Astrocyte of the cerebellum (primary cell): ENCODE measurements at regions not wholly inside any gene's neighbourhood (a gene's known extent, or its start where the extent isn't known, plus 50 kb on each side); places are given as distances from the start of the nearest gene placed in this dataset.
"Not testable (repeated sequence)": the region's sequence is repeated elsewhere in the genome, so short reads cannot be mapped to it uniquely, and the experiment has no call there.

Source experiments
- DNase-seq: peaks from one replicate; pipeline ENCODE4 v3.0.0-alpha.2; 2011; ENCODE audit warnings: low read depth
- H3K4me3 ChIP-seq: 2 replicates; pipeline ENCODE4 v1.5.1; 2011; ENCODE audit warnings: mild to moderate bottlenecking, low read depth, low read length, moderate library complexity
- in situ Hi-C: cut with HindIII; loops from 2 replicates; pipeline ENCODE4 v1.10.0; 2017; ENCODE audit warnings: low sequenced_read_pairs
- TF ChIP-seq, protein P1 (sequence below): IDR thresholded peaks from 2 replicates; pipeline ENCODE4 v1.5.1; 2012; ENCODE audit warnings: low read length, low read depth, moderate library complexity, mild to moderate bottlenecking; ENCODE audit errors: missing control alignments

- in situ Hi-C loops: no loop called here
- TF ChIP-seq, protein P1, sequence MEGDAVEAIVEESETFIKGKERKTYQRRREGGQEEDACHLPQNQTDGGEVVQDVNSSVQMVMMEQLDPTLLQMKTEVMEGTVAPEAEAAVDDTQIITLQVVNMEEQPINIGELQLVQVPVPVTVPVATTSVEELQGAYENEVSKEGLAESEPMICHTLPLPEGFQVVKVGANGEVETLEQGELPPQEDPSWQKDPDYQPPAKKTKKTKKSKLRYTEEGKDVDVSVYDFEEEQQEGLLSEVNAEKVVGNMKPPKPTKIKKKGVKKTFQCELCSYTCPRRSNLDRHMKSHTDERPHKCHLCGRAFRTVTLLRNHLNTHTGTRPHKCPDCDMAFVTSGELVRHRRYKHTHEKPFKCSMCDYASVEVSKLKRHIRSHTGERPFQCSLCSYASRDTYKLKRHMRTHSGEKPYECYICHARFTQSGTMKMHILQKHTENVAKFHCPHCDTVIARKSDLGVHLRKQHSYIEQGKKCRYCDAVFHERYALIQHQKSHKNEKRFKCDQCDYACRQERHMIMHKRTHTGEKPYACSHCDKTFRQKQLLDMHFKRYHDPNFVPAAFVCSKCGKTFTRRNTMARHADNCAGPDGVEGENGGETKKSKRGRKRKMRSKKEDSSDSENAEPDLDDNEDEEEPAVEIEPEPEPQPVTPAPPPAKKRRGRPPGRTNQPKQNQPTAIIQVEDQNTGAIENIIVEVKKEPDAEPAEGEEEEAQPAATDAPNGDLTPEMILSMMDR: no peak
- no peak overlapping the region for H3K4me3 ChIP-seq
- no peak for DNase-seq
Measured at GRCh38 chrX:26915064-26915463, 548.1 kb downstream of the PPP4R3C start.

DNA sequence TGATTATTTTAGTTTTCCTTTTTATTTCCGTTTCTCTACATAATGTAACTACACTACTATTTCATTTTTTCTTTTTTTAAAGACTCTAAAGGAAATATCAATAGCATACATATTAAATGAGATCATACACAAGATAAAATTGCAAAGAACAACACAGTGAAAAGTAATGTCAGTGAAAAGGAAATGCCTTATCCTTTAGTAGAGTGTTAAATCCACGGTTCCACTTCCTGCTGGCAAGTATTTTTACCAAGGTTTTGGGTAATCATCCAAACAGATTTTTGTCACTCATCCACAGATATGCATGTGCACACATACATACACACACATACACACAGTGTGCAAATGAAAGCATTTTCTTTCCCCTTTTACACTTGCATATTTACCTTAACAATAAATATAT, 548.9 kb downstream of the PPP4R3C start:
- in situ Hi-C loops: no loop called here
- DNase-seq: no peak
- no peak overlapping the region for H3K4me3 ChIP-seq
- TF ChIP-seq, protein P1: no peak

DNA sequence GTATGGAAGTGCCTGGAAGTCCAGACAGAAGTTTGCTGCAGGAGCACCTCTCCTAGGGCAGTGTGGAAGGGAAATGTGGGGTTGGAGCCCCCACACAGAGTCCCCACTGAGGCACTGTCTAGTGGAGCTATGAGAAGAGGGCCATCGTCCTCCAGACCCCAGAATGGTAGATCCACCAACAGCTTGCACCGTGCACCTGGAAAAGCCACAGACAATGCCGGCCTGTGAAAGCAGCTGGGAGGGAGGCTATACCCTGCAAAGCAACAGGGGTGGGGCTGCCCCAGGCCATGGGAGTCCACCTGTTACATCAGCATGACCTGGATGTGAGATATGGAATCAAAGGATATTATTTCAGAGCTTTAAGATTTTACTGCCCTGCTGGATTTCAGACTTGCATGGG, 551.4 kb downstream of the PPP4R3C start:
- in situ Hi-C loops, DNase-seq: not testable (repeated sequence)

DNA sequence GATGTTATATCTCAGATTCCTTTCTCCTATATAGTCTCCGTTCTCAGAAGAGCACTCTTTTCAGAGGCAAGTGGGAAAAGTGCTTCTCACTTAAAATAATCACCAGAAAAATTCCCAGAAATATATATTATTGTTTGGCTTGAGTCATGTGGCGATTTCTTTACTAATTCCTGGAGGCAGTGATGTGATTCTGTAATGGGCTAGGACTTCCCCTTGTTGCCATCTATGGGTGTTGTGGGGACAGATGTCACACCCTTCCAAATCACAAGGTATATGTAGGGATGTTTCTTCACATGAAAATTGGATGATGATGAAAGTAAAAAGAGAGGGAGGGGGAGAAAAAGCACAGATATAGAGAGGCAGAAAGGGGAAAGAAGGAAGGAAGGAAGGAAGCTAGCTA, 553.4 kb downstream of the PPP4R3C start:
- TF ChIP-seq, protein P1: no peak
- no peak overlapping the region for H3K4me3 ChIP-seq
- DNase-seq: no peak
- in situ Hi-C loops: no loop called here

More for the DNA sequence above, 551.4 kb downstream of the PPP4R3C start:
- H3K4me3 ChIP-seq: not testable (repeated sequence)

- in situ Hi-C loops: no loop called here
- no peak for DNase-seq
- TF ChIP-seq, protein P1: no peak
- no peak overlapping the region for H3K4me3 ChIP-seq
Measured at GRCh38 chrX:26908218-26908617, 554.9 kb downstream of the PPP4R3C start.

DNA sequence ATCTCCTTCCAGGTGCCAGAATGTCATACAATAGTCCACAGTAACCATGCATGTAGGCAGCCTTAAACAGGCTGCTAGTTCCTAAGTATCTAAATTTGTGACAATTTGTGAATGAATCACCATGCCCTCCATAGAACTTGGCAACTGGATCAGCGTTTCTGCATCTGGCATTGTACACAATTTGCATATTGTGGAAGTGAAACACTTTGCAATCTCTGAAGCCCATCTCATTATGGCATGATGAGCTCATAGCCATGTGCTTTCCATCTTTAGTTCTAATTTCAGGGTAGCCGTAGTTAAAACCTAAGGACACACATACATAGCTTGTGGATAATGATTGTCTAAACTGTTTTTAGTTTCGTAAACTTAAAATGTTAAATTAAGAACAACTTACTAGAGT, 573.6 kb downstream of the PPP4R3C start:
- in situ Hi-C loops: no loop called here
- DNase-seq: no peak

GRCh38 chrX:26873736-26874135, 589.4 kb downstream of the PPP4R3C start:
- DNase-seq: no peak
- TF ChIP-seq, protein P1: no peak
- in situ Hi-C loops: no loop called here
- no peak overlapping the region for H3K4me3 ChIP-seq

More for the DNA sequence above, 573.6 kb downstream of the PPP4R3C start:
- H3K4me3 ChIP-seq: no peak overlapping the region
- TF ChIP-seq, protein P1: no peak
